GF-D8 (cell line): ENCODE measurements at regions not wholly inside any gene's neighbourhood (a gene's known extent, or its start where the extent isn't known, plus 50 kb on each side); places are given as distances from the start of the nearest gene placed in this dataset.

Source experiments
- DNase-seq: peaks from one replicate; lab custom pipeline; 2025; lab: John Stamatoyannopoulos, UW

DNA sequence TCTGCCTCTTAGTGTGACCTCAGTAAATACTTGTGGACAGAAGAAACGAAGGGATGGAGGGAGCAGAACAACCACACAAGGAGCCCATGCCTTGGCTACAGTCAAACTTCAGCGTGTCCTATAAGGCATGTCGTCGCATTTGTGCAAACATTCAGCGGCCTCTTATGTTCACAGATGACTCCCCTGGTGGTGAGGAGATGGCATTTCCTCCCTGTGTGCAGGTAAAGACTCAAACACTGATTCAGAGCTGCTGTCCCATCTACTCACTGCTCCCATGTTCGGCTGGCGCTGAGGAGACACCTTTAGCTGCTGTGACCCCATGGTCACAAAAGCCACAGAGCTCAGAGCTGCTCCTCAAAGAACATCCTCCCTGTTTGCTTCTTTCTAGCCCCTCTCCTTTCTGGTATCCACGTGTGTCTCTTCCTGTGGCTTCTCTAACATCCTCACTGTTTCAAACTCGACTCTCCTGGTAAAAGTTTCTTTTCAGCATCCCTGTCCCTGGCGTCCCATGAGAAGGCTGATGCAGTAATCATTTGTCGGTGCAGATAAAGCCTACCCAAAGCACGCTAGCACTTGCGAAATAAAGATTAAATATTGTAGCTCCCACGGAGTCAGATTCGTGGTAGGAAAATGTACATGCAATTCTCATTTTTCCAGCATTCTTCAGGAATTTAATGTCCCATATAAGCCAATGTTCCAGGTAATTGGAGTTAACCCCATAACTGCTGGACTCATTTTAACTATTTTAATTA lies 124.9 kb upstream of the NEBL start:
- no peak for DNase-seq

DNA sequence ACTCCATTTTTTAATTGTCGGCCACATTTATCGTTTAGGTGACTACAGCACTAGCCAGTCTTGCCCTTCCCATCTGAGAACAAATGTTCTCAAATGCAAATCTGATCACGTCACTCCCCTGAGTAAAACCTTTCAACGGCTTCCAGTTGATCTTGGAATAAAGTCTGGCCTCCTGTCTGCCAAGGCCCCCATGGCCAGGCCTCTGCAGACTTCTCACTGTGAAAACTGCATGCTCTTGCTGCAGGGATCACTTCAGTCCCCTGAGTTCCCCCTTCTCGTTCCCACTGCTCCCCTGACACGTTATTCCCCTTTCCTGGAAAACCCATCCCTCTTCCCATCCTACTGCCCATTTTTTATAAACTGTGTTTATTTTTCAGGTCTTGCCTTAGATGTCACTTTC lies 124.1 kb upstream of the NEBL start:
- DNase-seq, result no peak

DNA sequence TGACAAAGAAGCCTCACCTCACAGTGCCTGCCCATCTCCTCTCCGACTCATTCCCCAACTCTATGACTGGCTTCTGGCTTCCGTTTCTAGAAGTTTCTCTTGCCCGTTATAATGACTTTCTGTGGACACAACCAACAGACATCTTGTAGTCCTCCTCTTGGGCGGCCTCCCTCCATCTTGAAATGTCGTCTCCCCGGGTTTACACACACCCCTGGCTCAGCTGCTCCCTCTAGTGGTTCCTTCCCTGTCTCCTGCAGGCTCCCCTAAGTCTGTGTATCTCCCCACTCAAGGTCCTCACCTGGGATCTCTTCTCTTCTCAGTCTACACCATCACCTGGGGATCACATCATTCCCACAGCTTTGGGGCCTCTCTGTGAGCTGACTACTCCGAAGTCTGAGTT lies 123.4 kb upstream of the NEBL start:
- no peak for DNase-seq

DNA sequence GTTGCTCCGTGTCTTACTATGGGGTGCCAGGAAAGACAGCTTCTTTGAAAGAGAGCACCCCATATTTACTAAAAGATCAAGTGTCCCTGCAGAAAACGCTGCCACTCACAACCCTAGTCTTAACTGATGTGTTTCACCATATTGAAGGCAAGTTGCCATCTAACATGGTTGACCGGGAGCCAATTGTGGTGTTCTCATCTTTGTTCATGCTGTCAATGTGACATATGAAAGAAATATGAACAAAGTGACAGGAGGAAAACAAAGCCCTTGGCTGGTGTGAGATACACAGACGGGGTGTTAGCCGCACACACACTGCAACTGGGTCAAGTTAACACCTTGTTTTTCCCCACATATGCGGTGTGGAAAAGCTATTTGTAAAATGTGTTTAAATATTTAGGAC lies 122.3 kb upstream of the NEBL start:
- no peak for DNase-seq

DNA sequence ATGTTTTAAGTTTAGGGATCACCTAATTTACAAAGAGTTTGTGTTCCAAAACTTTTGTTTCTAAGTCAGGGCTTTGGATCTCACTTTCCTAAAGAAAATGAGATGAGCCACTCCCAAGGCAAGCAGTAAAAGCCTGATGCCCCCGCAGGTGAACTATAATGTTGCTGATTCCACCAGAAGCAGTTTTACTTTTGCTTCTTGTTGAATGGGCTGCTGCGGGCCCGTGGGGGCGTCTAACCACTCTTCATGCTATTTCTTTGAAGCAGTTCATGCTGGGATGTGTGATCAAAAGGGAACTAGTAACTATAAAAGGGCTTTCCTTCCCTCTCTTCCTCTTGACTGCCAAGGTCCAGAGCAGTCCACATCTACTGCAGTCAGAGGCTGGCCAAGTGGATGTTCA lies 118.7 kb upstream of the NEBL start:
- no peak for DNase-seq

DNA sequence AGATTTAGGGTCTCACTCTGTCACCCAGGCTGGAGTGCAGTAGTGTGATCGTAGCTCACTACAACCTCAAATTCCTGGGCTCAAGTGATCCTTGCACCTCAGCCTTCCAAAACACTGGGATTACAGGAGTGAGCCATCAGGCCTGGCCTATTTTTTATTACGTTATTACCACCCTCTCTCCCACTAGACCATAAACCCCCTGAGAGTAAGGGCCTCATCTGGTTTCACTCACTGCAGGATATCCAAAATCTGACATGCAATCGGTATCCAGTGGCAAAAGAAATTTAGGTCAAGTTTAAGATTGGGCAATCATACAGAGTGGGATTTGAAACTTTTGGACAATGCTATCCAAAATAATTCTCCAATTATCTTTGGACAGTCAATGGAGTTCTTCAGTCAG lies 117.0 kb upstream of the NEBL start:
- DNase-seq, result no peak

DNA sequence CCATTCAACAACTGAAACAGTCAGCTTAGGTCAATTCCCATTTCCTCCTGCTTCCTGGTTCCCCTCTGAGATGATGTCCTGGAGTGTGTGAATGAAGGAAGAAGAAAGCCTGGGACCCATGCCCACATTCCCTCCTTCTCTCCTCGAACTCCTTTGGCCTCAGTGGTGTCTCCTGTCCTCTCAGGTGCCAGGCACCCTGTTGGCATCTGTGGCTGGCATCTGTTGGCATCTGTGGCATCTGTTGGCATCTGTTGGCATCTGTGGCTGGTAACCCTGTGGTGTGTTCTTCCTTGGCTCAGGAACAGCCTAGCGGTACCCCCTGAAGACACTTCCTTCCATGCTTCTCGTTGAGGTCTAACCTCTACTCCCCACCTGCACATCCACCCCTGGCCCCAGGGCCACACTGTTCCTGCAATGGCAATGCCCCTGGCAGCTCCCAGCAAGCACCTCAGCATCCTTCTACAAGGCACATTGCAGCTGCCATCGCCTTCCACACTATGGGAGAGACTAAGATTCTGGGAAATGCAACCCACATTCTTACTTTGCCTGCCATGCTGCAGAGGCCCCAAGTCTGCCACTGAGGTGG lies 114.4 kb upstream of the NEBL start:
- DNase-seq, result no peak

DNA sequence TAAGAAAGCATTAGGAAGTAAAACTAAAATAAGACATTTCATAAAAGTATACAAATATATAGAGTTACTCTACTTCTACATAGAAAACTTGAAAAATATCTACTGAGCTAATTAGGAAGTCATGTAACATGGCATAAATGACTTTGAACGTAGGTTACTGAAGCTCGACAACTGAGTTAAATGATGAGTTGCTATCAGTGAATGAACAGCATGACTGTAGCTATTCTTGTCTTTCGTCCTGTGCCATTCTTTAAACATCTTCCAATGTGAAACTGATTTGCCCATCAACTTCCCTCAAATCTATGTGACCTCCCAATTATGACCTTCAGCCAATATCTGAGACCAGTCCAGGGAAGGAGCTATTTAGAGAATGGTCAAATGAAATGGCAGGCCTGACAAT lies 113.5 kb upstream of the NEBL start:
- DNase-seq, result no peak

DNA sequence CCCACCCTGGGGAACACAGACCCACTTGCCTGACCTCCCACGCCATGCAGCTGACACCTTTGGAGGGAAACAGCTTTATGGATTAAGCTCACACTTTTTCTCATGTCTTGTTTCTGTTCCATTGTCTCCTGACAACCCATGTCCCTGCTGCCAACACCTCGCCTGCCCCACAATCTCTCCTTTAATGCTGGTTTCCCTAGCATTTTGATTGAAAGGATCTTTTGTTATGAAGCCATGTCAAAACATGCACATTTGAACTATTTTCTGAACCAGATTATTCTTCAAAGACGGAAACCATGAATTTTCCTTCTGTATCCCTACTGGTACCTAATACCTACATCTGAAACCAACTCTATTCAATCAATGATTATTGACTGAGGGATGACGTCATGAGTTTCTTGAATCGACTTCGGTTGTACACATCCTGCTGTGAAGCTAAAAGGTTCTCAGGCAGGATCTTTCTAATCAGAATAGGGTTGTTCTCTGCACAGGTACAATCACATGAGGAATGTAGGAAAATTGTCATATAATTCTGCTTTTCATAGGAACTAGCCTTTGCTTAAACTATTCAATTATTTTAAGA lies 106.2 kb upstream of the NEBL start:
- no peak for DNase-seq

DNA sequence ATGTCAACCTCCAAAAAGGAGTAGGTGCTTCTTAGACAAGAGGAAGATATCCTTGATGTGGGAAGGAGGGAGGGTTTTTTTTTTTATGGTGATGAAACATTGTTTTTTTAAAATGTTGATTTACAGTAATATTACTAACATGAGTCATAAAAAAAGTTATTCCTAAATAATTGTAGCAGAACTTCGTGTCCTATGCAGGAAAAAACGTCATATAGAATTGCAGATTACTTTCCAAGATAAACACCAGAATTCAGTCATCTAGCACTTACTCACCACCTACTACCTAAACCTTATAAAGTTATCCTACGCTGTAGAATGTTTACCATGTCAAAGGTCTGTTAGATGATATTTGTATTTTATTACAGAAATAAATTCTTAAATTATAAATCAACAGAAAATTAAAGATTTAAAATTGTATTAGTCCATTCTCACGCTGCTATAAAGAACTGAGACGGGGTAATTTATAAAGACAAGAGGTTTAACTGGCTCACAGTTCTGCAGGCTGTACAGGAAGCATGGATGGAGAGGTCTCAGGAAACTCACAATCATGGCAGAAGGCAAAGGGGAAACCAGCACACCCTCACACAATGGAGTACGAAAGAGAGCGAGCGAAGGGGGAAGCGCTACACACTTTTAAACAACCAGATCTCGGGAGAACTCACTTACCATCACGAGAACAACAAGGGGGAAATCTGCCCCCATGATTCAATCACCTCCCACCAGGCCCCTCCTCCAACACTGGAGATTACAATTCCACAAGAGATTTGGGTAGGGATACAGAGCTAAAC lies 105.2 kb upstream of the NEBL start:
- no peak for DNase-seq

DNA sequence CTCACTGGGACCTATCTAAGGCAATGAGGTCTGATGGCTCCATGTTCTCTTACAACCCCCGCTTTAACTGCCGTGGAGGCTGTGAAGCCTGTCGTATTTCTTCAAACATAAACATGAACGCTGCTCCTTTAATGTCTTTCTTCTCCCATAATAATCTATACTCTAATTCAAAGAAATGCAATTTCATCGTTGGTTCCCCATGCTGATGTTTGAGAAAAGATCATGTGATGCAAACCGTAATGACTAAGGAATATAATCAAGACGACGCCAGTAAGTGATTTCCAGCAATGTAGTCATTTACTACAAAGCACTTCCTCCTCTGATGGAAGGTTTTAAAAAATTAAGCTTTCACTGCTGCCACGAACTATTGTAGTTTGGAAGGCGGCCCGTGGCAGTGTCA lies 102.6 kb upstream of the NEBL start:
- no peak for DNase-seq

DNA sequence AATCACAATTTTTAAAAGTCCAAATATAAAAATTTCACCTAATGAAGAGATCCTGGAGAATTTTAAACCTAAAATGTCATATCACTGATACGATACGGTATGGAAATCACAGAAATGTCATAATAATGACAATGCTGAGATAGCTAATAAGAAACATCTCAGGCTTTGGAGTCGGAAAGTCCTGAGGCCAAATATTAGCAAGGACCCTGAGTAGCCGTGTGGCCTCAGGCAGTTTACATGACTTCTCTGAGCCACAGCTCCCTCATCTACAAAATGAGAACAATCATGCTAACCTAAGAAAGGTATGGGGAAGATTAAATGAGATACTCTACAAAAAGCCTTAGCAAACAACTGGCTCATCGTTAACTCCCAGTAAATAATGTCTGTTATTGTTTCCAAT lies 100.9 kb upstream of the NEBL start:
- no peak for DNase-seq

DNA sequence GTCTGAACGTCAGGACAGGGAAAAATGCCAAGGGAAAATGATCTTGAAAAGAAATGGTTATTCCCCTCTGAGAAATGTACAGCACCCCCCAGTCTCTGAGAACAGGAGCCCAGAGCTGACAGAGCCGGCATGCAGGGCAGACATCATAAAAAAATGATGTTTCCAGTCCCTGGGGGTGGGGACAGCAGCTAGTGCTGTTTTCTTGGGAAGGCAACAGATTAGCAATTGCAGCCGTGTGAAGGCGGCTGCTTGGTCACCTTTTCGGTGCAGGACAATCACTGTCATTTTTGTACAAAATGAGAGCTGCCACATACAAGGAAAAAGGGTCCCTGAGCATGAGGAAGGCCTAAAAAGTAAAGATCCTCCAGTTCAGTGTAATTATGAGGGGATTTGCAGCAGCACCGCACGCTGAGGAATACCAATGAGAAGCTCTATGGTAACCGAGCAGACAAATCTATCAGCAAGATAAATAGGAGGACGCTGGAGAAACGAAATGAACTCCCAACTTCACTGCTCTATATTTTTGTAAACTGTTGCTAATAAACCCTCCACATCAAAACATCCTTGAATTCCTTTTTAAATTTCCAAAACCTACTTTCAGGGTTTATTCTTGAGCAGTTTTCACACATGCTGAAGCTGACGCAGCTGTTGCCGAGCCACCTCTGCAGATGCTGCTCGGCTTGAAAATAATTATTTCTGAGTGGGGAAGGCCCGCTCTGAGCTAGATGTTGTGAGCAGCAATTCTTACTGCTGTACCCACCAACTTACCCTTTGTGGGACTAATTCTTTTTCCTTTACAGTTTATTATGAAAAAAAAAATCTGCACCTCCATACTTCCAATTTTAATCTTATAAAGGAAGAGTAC lies 98.2 kb upstream of the NEBL start:
- DNase-seq, result no peak

DNA sequence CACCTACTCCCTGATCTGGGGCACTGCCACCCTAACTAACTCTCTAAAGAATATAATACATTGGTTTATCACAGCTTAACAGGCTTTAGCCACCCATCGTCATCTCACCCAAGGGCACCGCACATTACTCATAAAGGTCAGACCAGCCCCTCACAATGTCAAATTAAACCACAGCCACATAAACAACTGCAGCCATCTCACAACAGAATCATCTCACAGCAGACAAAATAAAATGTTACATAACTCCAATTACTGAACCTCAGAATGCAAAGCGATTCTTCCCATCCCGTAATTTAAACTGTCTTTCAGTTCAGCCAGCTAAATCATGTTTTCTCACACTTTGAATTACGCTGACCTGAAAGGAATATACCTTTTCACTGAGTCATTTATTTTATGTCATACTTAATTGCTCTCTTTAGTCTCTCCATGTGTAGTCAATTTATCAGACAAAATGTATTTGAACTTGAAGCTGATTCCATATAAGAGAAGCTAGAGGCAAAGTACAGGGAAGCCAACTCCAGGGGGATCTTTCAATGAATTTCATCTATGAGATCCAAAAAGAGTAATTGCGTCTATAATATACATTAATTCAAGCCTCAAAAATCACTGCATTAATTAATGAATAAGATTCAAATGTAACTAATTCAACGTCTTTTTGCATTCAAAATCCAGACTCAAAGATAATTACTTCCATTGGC lies 96.9 kb upstream of the NEBL start:
- no peak for DNase-seq

DNA sequence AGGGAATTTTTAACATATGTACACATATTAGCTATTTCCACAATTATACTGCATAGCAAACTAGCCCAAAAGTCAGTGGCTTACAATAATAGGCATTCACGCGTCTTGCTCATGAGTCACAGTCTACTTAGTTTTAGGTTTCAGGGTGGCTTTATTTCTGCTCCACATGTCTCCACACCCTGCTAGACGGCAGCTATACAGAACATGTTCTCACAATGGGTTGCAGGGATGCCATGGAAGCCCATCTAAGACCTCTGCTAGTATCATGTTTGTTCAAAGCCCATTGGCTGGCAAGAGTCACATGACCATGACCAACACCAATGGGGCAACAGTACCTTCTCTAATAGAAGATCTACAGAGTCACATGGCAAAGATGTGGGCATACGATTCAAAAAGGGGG lies 96.3 kb upstream of the NEBL start:
- no peak for DNase-seq

DNA sequence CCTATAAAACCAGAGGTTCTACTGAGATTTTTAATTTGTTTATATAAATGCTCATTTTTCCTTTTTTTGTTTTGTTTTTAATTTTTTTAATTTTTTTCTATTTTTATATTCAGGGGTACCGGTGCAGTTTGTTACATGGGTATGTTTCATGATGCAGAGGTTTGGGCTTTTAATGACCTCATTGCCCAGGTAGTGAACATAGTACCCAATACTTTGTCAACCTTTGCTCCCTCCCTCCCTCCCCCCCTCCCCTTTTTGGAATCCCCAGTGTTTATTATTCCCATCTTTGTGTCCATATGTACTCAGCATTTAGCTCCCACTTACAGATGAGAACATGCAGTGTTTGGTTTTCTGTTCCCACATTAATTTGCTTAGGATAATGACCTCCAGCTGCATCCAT lies 94.4 kb upstream of the NEBL start:
- no peak for DNase-seq

DNA sequence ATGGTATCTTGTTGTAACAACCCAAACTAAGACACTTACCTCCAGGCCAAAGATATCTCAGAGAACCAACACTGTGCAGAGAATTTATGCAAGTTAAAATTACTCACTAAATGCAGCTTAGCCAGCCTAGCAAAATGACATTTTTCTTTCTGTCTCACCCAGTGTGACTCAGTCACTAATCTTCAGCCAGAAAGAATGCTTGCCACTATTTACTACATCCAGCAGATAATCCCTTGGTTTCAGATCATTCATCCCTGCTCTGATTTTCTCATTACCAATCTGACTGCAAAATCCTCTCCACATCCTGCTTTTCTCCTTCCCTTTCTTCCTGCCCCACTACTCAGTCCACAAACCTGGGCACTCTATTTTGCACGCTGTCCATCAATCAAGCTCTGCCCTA lies 93.5 kb upstream of the NEBL start:
- no peak for DNase-seq

DNA sequence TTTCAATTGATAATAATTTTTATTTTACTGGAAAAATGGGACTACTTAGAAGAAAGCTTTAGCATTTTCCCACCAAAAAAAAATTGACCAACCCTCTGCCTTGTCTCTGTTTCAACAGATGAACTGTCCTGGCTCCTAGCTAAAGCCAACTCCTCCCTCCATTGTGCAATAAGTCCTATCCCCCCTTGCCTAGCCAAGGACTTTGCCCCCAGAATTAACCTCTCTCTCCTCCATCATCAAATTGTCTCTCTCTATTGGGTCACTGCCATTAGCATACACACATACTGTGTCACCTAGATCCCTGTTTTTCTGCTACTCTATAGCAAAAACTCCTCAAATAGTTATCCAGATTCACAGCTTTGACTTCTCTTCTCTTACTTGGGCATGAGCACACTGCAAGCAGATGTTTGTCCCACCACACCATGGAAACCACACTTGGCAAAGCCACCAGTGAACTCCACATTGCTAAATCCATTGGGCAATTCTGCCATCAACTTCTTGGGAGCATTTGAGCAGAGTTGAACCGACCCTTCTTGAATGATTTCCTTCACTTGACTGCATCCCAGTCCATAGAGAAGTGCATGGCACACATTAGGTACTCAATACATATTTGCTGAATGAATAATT lies 91.4 kb upstream of the NEBL start:
- DNase-seq, result no peak

DNA sequence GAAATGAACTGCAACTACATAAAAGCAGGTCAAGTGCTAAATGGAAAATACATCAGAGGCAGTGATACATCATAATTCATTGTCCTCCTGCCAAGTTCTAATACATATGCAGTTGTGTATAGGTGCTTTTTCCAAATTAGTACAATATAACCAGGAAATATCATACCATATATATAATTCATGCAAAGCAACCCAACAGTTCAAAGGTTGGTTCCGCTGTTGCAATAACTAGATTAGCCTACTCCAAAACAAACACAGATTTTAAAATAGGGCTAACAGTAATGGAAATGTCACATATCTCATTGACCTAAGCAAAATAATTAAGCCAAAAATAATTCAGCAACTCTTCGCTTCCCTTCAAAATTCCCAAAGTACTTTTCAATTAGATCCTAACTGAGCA lies 88.9 kb upstream of the NEBL start:
- no peak for DNase-seq

DNA sequence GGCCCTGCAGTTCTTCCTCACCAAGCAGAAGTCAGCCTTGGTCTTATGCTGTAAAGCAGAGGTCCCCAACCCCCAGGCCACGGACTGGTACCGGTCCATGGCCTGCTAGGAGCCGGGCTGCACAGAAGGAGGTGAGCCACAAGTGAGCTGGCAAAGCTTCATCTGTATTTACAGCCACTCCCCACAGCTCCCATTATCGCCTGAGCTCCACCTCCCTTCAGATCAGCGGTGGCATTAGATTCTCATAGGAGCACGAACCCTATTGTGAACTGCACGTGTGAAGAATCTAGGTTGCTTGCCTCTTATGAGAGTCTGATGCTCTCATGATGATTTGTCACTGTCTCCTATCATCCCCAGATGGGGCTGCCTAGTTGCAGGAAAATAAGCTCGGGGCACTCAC lies 87.6 kb upstream of the NEBL start:
- DNase-seq, result no peak

DNA sequence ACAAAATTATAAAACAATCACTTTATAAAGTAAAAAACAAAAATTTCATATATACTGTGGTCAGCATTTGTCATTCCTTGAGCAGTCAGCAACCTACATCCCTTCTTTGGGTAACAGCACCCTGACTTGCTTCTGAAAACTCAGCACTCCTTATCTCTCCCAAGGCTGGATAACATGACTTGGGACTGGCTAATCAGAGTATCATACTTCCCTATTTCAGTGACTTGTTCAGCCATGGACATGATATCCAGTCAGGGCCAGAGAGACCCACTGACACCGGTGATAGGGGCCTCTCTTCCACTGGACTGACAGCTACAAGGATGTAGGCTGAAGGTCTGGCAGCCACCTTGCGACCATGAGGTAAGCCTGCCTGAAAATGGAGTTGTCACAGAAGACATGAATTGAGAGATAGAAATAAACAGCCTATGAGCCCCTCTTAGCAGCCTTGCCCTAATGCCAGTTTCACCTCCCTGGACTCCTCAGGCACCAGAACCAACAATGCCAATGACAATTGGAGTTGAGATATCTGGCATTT lies 84.4 kb upstream of the NEBL start:
- DNase-seq, result no peak
